GM18517 (cell line): ENCODE measurements at regions not wholly inside any gene's neighbourhood (a gene's known extent, or its start where the extent isn't known, plus 50 kb on each side); places are given as distances from the start of the nearest gene placed in this dataset.

ENCODE experiments used
- ATAC-seq: cut with Tn5 transposase; IDR thresholded peaks from one replicate; pipeline ENCODE4 v1.9.1; 2021; ENCODE audit warnings: mild to moderate bottlenecking, moderate library complexity; ENCODE audit not compliant: unreplicated experiment

DNA sequence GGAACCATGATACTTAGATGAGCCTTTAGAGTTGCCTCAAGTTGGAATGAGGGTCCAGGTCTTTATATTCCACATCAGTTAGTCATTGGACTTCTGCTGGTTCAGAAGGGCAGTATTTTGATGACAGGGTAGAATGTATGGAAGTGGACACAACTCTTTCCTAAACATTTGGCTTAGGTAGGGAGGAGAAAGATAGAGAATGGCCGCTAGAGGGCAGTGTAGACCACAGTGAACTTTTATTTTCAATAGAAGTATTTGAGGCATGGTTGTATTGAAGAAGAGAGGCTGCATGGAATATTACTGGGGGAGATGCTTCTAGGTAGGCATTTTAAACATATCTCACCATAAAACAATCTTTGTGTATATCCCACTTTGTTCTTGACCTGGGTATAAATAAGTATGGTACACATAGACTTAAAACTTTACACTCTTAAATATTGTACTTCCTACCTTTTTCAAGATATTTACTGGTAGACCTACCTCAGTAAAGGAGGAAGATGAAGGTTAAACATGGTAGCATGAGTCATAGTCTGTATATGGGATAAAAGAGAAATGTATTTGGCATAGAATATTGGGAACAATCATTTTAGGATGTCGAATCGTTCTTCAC is 497.6 kb upstream of the FAM98A start:
- peak; percentile 90 for ATAC-seq

DNA sequence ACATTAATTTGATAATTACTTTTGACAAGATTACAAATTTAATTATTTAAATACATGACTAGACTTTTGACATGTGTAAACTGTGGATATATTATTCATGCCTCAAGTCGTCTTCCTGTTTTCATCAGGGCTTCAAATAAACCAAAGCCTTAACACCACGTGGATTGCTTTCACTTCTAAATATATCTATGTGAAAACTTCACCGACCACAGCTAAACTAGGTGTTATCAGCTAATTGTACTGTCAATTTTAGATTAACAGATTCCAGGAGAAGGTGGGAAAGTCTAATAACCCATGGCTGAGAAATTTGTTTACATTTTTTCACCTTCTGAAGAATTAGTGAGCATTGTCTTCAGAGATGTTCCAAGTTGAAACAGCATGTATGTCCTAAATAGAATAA is 494.7 kb upstream of the FAM98A start:
- no peak for ATAC-seq

DNA sequence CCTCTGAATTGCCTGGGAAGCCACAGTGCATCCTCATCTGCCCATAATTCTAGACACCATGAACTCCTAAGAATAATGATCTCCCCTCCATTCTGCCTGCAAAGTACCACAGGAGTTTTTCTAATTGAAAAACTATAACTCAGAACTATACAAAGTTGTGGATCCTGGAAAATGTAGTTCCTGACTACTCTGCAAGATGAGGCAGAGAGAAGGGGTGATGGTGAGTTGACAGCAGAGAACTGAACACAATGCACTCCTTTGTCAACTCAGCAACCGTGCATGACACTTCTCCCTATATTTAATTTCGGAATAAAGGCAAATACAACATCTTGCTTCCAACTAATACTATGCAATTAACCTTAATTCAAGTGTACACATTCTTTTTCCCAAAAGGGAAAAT is 471.1 kb upstream of the FAM98A start:
- ATAC-seq, result no peak

DNA sequence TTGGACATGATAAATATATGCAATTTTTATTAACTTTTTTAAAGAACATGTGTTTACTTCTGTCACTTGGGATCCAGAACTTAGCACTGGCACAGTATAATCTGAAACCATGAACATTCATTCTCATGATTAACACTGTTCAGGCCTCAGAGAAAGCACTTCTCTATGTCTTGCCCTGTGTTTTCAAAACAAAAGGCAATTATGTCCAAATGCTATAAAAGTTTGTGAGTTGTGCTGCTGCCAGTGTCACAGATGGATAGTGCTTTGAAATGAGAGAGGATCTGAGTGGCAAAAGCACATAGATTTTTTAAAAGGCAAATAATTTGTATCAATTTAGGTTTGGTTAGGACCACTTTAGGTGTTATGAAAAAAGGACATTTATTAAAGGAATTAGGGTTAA is 470.5 kb upstream of the FAM98A start:
- ATAC-seq, result no peak

DNA sequence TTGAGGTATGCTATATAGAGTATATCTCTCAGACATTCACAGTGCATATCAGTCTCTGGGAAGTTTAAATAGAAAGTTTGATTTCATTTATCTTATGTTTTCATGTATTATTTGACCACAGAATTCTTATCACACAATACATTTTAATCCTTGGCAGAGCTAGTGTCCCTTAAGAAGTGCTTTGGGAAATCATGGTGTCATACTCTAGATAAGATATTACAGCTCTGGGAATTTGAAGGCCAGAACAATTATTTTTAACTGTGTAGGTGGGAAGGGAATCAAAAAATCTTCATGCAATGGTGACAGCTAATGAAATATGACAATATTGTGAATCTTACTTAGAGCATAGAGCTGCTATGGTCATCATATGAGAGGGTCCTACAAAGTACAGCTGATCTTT is 451.3 kb upstream of the FAM98A start:
- ATAC-seq, result no peak

DNA sequence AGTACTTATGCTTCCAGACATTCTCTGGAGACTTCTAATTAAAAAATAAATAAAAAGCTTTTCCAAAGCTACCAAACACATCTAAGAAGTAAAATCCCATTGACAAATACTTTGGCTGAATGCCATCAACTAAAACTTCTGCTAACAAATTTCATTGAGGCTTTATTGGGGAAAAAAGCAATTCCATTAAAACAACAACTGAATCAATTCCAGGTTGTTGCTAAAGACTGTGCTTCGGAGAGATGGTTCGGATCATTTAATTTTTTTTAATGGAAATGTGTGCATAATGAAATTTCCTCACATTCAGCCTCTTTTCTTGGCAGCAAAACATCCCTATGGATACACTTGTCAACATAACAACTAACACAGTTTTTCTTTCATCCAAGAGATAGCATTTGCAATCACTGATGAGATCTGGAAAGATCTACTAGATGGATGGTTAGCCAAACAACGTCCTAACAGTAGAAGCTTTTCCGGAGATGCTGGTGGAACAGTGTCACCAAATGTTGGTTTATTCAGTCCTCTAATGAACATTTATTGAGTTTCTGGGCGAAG is 446.1 kb upstream of the FAM98A start:
- ATAC-seq, result no peak

DNA sequence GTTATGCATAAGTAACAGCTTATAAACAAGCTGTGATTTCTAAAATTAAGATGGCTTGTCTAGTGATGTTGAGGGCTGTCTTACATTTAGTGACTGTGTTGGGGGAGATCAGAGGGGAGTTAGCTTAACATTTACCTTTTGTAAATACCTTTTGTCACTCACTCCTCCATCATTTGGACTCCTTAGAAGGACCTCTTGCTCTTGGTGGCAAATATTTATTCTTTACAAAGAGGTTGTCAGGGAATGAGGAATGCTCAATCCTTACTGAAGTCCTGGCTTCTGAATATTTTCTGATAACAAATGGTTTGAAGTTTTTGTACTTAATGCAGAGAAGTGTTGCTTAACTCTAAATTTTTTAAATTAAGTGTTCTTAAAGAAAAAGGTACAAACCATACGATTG is 438.8 kb upstream of the FAM98A start:
- ATAC-seq, result no peak

DNA sequence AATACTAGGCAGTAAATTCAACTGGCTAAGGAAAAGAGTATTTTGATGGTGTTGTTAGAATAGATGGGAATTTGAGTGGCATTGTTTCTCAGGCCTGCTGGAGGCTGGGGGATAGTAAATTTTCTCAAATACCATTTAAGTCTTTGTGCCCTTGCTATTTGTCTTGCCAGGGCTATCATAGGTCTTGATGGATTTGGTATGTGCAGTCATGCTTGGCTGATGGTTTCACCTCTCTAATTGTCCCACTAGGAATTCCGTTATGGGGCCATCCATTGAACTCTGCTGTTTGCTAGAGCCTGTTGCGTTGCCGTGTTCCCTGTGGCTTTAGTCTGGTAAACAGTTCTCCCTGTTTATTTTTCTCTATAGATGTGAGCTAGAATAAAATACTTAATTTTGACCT is 438.1 kb upstream of the FAM98A start:
- no peak for ATAC-seq

DNA sequence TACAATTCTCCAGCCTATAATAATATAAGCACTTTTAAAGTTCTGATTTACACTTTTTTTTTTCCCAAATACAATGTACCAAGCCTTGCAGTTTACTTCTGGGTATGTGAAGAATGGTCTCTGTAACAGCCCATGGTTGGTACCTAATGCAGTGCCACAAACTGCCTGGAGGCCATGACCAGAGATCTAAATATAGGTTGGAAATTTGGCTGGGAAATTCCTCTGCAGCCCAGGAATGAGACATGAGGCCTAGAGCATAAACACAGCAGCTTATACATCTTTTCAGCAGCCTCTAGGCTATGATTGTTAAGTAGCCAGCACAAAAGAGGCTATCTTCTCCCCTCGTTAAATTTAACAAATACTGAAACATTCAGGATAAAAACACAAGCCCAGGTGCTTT is 432.0 kb upstream of the FAM98A start:
- no peak for ATAC-seq

DNA sequence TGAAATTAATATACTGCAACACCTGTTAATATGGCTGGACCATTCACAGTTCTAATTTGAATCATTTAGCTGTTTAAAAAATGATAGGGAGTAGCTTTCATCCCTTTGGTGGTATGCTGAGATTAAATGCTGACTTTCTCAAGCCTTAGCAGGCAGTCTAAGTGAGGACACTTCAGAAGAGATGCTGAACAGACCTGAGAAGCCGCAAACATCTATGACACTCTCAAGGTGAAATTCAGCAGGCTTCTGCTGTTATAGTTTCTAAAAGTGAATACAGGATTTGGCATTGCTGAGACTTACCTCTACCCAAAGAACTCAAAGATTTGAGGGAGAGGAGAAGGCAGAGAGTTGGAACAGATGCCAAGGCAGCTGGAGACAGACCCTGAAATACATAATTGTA is 431.2 kb upstream of the FAM98A start:
- no peak for ATAC-seq

DNA sequence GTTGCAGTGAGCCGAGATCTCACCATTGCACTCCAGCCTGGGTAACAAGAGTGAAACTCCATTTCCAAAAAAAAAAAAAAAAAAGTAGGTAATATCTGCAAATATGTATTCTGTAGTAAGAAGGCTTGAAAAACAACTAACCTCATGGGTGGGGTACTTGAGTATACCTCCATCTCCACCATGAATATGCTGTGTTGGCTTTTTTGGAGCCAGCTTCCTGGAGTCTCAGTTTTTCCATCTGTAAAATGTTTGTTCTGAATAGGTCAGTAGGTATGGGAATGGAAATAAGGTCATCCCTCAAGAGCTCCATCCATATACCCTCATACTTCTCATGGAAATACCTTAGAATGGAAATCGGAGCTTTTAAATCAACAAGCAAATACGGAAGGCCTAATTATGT is 430.0 kb upstream of the FAM98A start:
- ATAC-seq, result no peak

DNA sequence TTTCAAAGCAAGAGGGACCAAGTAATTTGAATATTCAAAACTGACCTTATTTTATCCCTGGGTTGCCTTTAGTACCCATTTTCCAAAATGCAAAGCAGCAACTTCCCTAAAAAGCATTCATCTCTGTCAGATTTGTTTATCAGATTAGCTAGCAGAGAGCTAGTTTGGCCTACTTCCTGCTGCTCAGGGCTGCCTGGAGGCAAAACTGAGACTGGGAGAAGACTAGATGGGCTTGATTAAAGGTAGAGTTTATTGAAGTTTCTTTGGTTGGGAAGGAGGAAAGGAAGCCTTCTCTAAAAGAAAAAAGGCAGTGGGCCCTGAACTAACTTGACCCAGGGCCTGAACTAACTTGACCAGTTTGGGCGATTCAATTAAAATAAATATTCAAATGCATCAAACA is 426.1 kb upstream of the FAM98A start:
- ATAC-seq, result no peak

DNA sequence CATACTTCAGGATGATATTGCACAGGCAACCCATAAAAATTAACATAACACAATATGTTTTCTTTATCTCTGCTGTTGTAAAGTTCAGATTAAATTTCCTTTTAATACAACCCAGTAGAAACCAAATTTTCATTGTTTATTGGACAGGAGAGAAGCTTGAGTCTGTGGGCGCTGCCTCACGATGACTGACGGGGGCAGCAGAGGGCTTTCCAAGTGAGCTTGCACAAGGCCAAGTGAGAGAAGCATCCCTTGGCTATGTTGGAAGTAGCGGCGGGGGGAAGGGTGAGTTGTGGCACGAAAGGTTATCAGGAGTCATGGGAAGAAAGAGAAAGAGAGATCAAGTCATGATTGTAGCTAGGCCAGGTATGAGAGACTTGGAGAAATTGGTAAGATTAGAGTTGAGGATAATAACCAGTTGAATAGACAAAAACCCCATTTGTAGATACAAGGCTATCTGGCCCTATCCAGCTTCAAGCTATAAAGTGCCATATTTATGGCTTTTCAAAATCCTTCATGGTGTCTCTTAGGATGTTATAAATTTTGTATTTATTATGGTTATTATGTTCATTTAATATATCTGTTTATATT is 413.7 kb upstream of the FAM98A start:
- ATAC-seq, result no peak

DNA sequence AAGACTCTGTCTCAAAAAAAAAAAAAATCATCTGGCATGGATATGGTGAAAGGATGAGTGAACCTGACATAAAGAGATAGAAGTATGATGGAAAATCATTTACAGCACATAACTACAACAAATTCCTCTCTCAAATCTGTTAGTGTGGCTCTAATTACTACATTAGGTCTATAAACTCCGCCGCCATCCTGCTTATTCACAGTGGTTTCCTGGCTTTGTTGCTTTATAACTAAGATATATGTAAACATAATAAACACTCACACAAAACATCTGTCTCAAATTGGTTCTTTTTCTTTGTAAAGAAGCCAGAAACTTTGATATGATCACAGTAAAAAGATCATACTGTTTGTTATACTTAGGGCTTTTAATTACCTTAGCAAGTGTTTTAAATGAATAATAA is 412.6 kb upstream of the FAM98A start:
- no peak for ATAC-seq

DNA sequence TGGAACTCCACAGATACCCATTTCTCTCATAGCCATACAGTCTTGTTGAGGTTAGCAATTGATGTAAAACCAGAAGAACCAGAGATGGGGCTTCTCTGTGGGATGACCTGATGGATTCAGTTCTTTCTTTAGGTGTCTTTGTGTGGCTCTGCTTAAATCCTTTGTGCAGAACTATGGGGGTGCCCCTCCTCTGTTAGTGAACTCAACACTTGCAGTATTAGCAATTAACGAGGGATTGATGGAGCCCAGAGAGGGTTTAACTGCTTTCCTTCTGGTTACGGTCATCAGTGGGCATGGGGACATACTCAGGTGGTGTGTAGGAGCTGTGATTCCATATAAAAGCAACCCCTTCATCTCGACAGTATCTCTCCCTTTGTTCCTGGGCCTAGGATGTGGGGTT is 406.8 kb upstream of the FAM98A start:
- no peak for ATAC-seq

DNA sequence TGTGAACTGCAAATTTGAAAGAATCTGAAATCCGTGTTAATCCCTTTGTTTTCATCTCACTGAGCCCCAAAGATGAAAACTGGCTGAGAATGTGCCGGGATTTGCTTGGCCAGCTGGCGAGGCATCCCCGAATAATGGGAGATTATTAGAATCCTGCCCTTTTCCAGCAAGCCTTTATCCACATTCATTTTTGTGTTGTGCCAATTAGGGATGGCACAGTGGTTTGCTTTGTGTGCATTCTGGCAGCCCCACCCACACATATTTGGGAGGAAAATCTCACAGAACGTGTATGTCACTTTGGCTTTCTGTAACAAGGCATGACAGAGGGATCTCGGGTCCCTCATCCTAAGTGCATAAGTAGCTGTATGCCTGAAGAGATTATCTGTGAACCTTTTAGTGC is 405.8 kb upstream of the FAM98A start:
- ATAC-seq, result no peak

DNA sequence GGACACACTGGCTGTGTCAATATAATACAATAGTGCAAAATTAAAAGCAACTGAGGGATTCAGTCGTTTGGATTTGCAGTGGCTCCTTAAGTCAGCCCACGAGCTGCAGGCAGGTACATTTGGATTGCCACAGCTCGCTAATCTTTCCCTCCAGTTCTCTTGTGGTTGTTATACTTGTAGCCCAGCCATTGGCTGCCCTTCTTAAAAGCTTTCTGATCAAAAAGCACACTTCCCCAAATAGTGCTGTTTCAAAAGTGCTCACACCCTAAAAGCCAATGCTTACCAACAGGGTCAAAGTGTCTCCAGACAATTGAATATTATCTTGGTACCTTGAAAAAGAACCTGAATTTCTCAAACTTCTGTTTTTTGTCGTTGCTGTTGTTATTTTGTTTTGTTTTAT is 404.7 kb upstream of the FAM98A start:
- no peak for ATAC-seq

DNA sequence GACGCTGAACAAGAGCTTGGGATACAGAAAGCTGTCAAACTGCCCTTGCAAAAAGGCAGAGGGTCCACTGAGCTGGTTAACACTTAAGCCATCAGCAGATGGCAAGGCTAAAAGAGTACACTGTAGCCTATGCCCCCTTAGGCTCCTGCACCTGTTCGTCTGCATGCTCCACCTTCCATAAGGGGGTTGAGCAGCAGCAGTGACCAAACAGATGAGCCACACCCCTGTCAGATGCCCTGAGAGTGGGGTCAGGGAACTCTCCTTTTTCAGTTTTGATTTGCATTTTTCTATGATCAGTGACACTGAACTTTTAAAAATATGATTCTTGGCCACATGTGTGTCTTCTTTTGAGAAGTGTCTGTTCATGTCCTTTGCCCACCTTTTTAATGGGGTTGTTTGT is 402.5 kb upstream of the FAM98A start:
- no peak for ATAC-seq

DNA sequence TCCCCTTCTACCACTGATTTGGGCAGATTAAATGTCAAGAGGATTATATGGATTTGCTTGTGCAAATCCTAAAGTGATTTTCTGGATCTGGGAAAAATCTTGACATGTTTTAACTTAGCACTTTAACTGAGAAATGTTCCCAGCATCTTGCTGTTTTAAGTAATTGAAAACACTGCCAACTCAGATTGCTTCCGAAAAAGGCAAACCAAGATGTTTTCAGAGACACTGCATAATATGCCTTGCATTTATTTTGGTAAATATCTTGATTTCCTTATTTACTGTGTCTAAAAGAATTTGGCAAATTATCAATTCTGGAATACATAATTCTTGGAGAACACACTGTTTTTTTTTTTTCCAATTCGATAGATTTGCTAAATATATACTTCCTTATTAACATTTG is 385.0 kb upstream of the FAM98A start:
- ATAC-seq, result no peak

DNA sequence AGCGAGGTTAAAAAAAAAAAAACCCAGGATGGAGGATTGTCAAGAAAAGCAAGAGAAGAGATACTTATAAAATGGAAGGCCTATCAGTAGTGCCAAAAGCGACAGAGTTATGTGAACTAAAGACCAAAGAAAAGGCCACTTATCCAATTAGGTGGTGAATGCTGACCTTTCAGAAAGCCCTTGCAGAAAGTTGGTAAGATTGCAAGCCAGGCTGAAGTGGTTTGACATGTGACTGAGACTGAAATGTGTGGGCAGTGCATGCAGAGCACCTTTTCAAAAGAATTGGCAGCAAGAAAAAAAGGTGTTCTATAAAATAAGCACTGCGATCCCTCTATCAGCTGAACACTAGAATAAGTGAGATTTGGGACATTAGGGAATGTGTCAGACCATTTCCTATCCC is 379.4 kb upstream of the FAM98A start:
- no peak for ATAC-seq

DNA sequence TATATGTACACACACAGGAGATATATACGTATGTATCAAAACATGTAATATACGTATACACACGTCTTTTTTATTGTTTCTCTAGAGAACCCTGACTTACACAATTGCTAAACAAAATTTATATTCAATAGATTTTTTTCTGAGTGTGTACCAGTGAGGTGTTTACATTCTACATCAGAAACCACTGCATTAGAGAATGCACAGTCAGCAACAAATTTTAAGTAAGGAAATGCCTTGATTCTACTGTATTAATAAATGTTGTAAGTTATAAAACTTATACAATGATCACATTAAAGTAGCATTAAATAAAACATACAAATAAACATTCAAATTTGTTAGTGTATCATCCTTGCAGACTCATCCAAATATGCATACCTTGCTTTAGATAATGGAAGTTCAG is 376.4 kb upstream of the FAM98A start:
- no peak for ATAC-seq

DNA sequence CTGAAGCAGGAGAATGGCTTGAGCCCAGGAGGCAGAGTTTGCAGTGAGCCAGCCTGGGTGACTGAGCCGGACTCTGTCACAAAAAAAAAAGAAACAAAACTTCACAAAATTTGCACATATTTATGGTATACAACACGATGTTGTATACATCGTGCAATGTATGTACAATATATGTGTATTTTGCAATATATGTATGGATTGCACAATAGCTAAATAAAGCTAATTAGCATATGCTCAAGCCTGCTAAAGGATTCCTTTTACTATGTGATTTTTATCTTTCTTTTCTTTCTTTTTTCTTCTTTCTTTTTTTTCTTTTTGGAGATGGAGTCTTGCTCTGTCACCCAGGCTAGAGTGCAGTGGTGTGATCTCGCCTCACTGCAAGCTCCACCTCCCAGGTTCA is 368.0 kb upstream of the FAM98A start:
- no peak for ATAC-seq

DNA sequence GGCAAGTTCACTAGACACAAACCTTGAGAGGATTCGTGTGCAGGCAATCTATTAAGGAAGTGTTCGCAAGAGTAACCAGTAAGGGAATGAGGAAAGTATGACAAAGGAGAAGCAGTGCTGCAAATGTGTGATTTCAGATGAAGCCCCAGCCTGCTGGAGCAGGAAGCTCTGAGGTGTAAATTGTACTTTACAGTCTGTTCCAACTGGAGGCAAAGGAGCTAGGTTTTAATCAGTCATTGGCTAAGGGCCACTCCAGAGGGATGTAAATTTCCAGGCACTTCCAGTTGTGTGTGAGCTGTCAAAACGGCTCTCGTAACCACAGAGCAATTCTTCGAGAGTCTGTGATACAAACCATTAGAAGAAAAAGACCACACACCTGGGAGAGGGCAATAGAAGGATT is 359.5 kb upstream of the FAM98A start:
- ATAC-seq, result no peak
